Neural progenitor cell (in vitro differentiated cells): ENCODE measurements at regions not wholly inside any gene's neighbourhood (a gene's known extent, or its start where the extent isn't known, plus 50 kb on each side); places are given as distances from the start of the nearest gene placed in this dataset.

ENCODE experiments used
- DNase-seq: peaks from one replicate; pipeline ENCODE4 v3.0.0-alpha.2; 2016; ENCODE audit warnings: low spot score
- H2AFZ ChIP-seq: fragments of 200-600 bp; sonication (generic); replicated peaks from 2 replicates; pipeline ENCODE4 v1.6.1; 2016; ENCODE audit warnings: antibody characterized with exemption
- H3F3A ChIP-seq: fragments of 200-600 bp; sonication (generic); 2 replicates; pipeline ENCODE4 v1.6.1; 2016; ENCODE audit warnings: antibody characterized with exemption, low read depth
- H3K27ac ChIP-seq: fragments of 200-600 bp; sonication (generic); 2 replicates; pipeline ENCODE4 v1.5.1; 2016; ENCODE audit warnings: mild to moderate bottlenecking
- H3K27me3 ChIP-seq: fragments of 200-600 bp; sonication (generic); 2 replicates; pipeline ENCODE4 v1.6.1; 2016; ENCODE audit warnings: mild to moderate bottlenecking, moderate library complexity
- H3K36me3 ChIP-seq: fragments of 200-600 bp; sonication (generic); 2 replicates; pipeline ENCODE4 v1.5.1; 2016
- H3K4me1 ChIP-seq: fragments of 200-600 bp; sonication (generic); 2 replicates; pipeline ENCODE4 v1.6.1; 2016; ENCODE audit warnings: mixed run types
- H3K4me2 ChIP-seq: fragments of 200-600 bp; sonication (generic); 2 replicates; pipeline ENCODE4 v1.6.1; 2016
- H3K4me3 ChIP-seq: fragments of 200-600 bp; sonication (generic); 2 replicates; pipeline ENCODE4 v1.5.1; 2016
- H3K79me2 ChIP-seq: fragments of 200-600 bp; sonication (generic); 2 replicates; pipeline ENCODE4 v1.6.1; 2016; ENCODE audit warnings: low read depth
- H3K9ac ChIP-seq: fragments of 200-600 bp; sonication (generic); 2 replicates; pipeline ENCODE4 v1.6.1; 2016
- H3K9me3 ChIP-seq: fragments of 200-600 bp; sonication (generic); 2 replicates; pipeline ENCODE4 v1.5.1; 2016; ENCODE audit warnings: low read depth
- H4K20me1 ChIP-seq: fragments of 200-600 bp; sonication (generic); 2 replicates; pipeline ENCODE4 v1.6.1; 2016; ENCODE audit warnings: low read depth
- H3K27ac Mint-ChIP-seq: 3 replicates; pipeline ENCODE4 v1.8.0; 2021; ENCODE audit warnings: mixed read lengths
- H3K27me3 Mint-ChIP-seq: 2 replicates; pipeline ENCODE4 v1.8.0; 2022; ENCODE audit warnings: low read depth, mild to moderate bottlenecking, inconsistent platforms, moderate library complexity, mixed read lengths; ENCODE audit not compliant: insufficient read depth
- H3K36me3 Mint-ChIP-seq: 3 replicates; pipeline ENCODE4 v1.8.0; 2021; ENCODE audit warnings: mixed read lengths
- H3K4me1 Mint-ChIP-seq: 3 replicates; pipeline ENCODE4 v1.8.0; 2021; ENCODE audit warnings: mixed read lengths
- H3K4me3 Mint-ChIP-seq: 3 replicates; pipeline ENCODE4 v1.8.0; 2021; ENCODE audit warnings: mild to moderate bottlenecking, moderate library complexity, mixed read lengths
- H3K9me3 Mint-ChIP-seq: 3 replicates; pipeline ENCODE4 v1.8.0; 2020; ENCODE audit warnings: mixed read lengths
- CTCF ChIP-seq: fragments of 200-600 bp; sonication (generic); IDR thresholded peaks from 2 replicates; pipeline ENCODE4 v1.5.1; 2017; ENCODE audit warnings: antibody characterized with exemption, mild to moderate bottlenecking
- EZH2 ChIP-seq: fragments of 200-600 bp; sonication (generic); IDR thresholded peaks from 2 replicates; pipeline ENCODE4 v1.6.1; 2017; ENCODE audit warnings: antibody characterized with exemption, mild to moderate bottlenecking, moderate library complexity
- EZH2phosphoT487 ChIP-seq: fragments of 200-600 bp; sonication (generic); IDR thresholded peaks from 2 replicates; pipeline ENCODE4 v1.6.1; 2017; ENCODE audit warnings: antibody characterized with exemption

GRCh38 chr4:110266136-110266535 is 67.7 kb upstream of the ELOVL6 start:
- H3K4me3 Mint-ChIP-seq: no peak overlapping the region
- H3K4me3 ChIP-seq: no peak overlapping the region
- H3K36me3 ChIP-seq: no peaks in the 10 kb centered on the region
- peaks cover under 1% of the 10 kb centered on the region for H3K4me1 ChIP-seq
- no peaks in the 10 kb centered on the region for H3F3A ChIP-seq
- H2AFZ ChIP-seq: no peak overlapping the region
- H4K20me1 ChIP-seq: no peaks in the 10 kb centered on the region
- no peak overlapping the region for H3K27ac Mint-ChIP-seq
- TF ChIP-seq EZH2 (no peak), CTCF (no peak), EZH2phosphoT487 (no peak)
- no peak overlapping the region for H3K9ac ChIP-seq
- no peaks in the 10 kb centered on the region for H3K9me3 ChIP-seq
- no peaks in the 10 kb centered on the region for H3K27me3 ChIP-seq
- no peak overlapping the region for H3K27ac ChIP-seq
- H3K79me2 ChIP-seq: no peaks in the 10 kb centered on the region
- H3K9me3 Mint-ChIP-seq: peaks cover 2% of the 10 kb centered on the region
- no peak for DNase-seq
- H3K36me3 Mint-ChIP-seq: no peaks in the 10 kb centered on the region
- no peaks in the 10 kb centered on the region for H3K4me1 Mint-ChIP-seq
- no peak overlapping the region for H3K4me2 ChIP-seq
- peaks cover 3% of the 10 kb centered on the region for H3K27me3 Mint-ChIP-seq

DNA sequence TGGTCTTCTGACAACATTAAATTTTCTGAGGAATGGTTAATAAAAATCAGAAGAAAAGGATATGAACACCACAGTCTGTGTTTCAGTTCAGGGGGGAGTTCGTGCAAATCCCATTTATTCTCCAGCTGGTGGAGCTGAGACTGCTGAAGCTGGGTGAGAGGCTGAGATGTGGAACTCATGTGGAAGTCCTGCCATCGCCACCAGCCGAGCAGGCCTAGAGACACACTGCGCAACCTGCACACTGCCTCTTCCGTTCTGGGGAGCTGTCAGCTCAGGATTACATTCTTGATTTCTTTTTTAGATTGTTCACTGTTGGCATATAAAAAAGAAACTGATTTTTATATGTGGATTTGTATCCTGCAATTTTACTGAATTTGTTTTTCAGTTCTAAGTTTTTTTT is 66.6 kb upstream of the ELOVL6 start:
- H3K9me3 Mint-ChIP-seq: peaks cover 2% of the 10 kb centered on the region
- no peaks in the 10 kb centered on the region for H3K4me1 Mint-ChIP-seq
- Histone ChIP-seq H3F3A (no peaks in the 10 kb centered on the region), H3K4me1 (no peaks in the 10 kb centered on the region), H3K9ac (no peak overlapping the region), H3K4me2 (no peak overlapping the region), H4K20me1 (no peaks in the 10 kb centered on the region), H3K4me3 (no peak overlapping the region), H3K9me3 (no peaks in the 10 kb centered on the region), H2AFZ (no peak overlapping the region), H3K27me3 (no peaks in the 10 kb centered on the region), H3K79me2 (no peaks in the 10 kb centered on the region), H3K27ac (no peak overlapping the region), H3K36me3 (no peaks in the 10 kb centered on the region)
- peaks cover 3% of the 10 kb centered on the region for H3K27me3 Mint-ChIP-seq
- DNase-seq: no peak
- no peak overlapping the region for H3K27ac Mint-ChIP-seq
- TF ChIP-seq CTCF (no peak), EZH2phosphoT487 (no peak), EZH2 (no peak)
- H3K36me3 Mint-ChIP-seq: no peaks in the 10 kb centered on the region
- H3K4me3 Mint-ChIP-seq: no peak overlapping the region

GRCh38 chr4:110260299-110260698 is 61.9 kb upstream of the ELOVL6 start:
- no peaks in the 10 kb centered on the region for H3K9me3 ChIP-seq
- H3K36me3 ChIP-seq: no peaks in the 10 kb centered on the region
- Mint-ChIP-seq H3K36me3 (no peaks in the 10 kb centered on the region), H3K4me3 (no peak overlapping the region), H3K4me1 (no peaks in the 10 kb centered on the region), H3K27ac (peak overlapping the region; percentile 10), H3K9me3 (peaks cover under 1% of the 10 kb centered on the region), H3K27me3 (peaks cover 2% of the 10 kb centered on the region)
- H3K4me2 ChIP-seq: no peak overlapping the region
- no peak for DNase-seq
- no peaks in the 10 kb centered on the region for H3K27me3 ChIP-seq
- no peak for TF ChIP-seq EZH2phosphoT487
- H3K9ac ChIP-seq: no peak overlapping the region
- H3K79me2 ChIP-seq: no peaks in the 10 kb centered on the region
- H2AFZ ChIP-seq: no peak overlapping the region
- no peaks in the 10 kb centered on the region for H3F3A ChIP-seq
- no peak overlapping the region for H3K27ac ChIP-seq
- no peak overlapping the region for H3K4me3 ChIP-seq
- no peaks in the 10 kb centered on the region for H4K20me1 ChIP-seq
- H3K4me1 ChIP-seq: no peaks in the 10 kb centered on the region

- Histone ChIP-seq H4K20me1 (no peaks in the 10 kb centered on the region), H3K4me3 (no peak overlapping the region), H3K79me2 (no peaks in the 10 kb centered on the region), H3K36me3 (no peaks in the 10 kb centered on the region), H2AFZ (no peak overlapping the region), H3K4me2 (no peak overlapping the region), H3K27me3 (no peaks in the 10 kb centered on the region), H3K9me3 (no peaks in the 10 kb centered on the region), H3F3A (no peaks in the 10 kb centered on the region), H3K9ac (no peak overlapping the region), H3K4me1 (no peaks in the 10 kb centered on the region), H3K27ac (no peak overlapping the region)
- Mint-ChIP-seq H3K27me3 (peaks cover 5% of the 10 kb centered on the region), H3K36me3 (no peaks in the 10 kb centered on the region), H3K4me1 (peaks cover 8% of the 10 kb centered on the region), H3K27ac (no peak overlapping the region), H3K4me3 (no peak overlapping the region), H3K9me3 (no peaks in the 10 kb centered on the region)
- TF ChIP-seq CTCF (no peak), EZH2phosphoT487 (no peak), EZH2 (no peak)
- DNase-seq: no peak
Observed at GRCh38 chr4:110250023-110250387, 51.6 kb upstream of the ELOVL6 start.
